ENCODE measurements at regions not wholly inside any gene's neighbourhood (a gene's known extent, or its start where the extent isn't known, plus 50 kb on each side); places are given as distances from the start of the nearest gene placed in this dataset.

- no peak for ATAC-seq
- TF ChIP-seq SNAI2 (CRISPR knock-in tag; IDR thresholded peaks at IDR 0.05) = no peak
- no peak for TF ChIP-seq POU6F1 (CRISPR knock-in tag; IDR thresholded peaks at IDR 0.05; ENCODE audit: borderline replicate concordance, low read depth)
- TF ChIP-seq OSR1 (CRISPR knock-in tag; IDR thresholded peaks at IDR 0.05) = no peak
- TF ChIP-seq GLIS3 (CRISPR knock-in tag; IDR thresholded peaks at IDR 0.05) = no peak
- TF ChIP-seq RARB (CRISPR knock-in tag; IDR thresholded peaks at IDR 0.05) = no peak
- TF ChIP-seq ISL1 (CRISPR knock-in tag; IDR thresholded peaks at IDR 0.05) = no peak
- no peak for TF ChIP-seq CSDC2 (CRISPR knock-in tag; IDR thresholded peaks at IDR 0.05)
- TF ChIP-seq PATZ1 (CRISPR knock-in tag; IDR thresholded peaks at IDR 0.05; ENCODE audit: borderline replicate concordance) = no peak
- TF ChIP-seq ZNF565 (CRISPR knock-in tag; conservative IDR thresholded peaks at IDR 0.05; ENCODE audit: low read depth) = no peak
- TF ChIP-seq ZC3H10 (CRISPR knock-in tag; IDR thresholded peaks at IDR 0.05) = no peak
- no peak for TF ChIP-seq ARNTL (CRISPR knock-in tag; IDR thresholded peaks at IDR 0.05; ENCODE audit: borderline replicate concordance, low read depth)
- TF ChIP-seq ZNF70 (CRISPR knock-in tag; IDR thresholded peaks at IDR 0.05) = no peak
- no peak for TF ChIP-seq CSRNP3 (CRISPR knock-in tag; IDR thresholded peaks at IDR 0.05)
- no peak for TF ChIP-seq TOX (CRISPR knock-in tag; IDR thresholded peaks at IDR 0.05; ENCODE audit: borderline replicate concordance)
- TF ChIP-seq ZNF8 (CRISPR knock-in tag; IDR thresholded peaks at IDR 0.05) = no peak
Observed at GRCh38 chr1:199121047-199121446, 482.2 kb downstream of the PTPRC start.

- peak; percentile 45; the same call in 2 of the 3 replicates for ATAC-seq
- TF ChIP-seq ZFP30 (CRISPR knock-in tag; IDR thresholded peaks at IDR 0.05) (no peak), RARB (CRISPR knock-in tag; IDR thresholded peaks at IDR 0.05) (no peak)
Observed at GRCh38 chr1:199122085-199122484, 483.2 kb downstream of the PTPRC start.

GRCh38 chr1:199122532-199123311, 483.9 kb downstream of the PTPRC start:
- ATAC-seq = peak; percentile 92
- TF ChIP-seq TCF4 (CRISPR knock-in tag; IDR thresholded peaks at IDR 0.05; ENCODE audit: borderline replicate concordance) (no peak), BACH2 (CRISPR knock-in tag; IDR thresholded peaks at IDR 0.05; ENCODE audit: borderline replicate concordance) (no peak), ZNF70 (CRISPR knock-in tag; IDR thresholded peaks at IDR 0.05) (no peak), SNAI2 (CRISPR knock-in tag; IDR thresholded peaks at IDR 0.05) (no peak), ZFP30 (CRISPR knock-in tag; IDR thresholded peaks at IDR 0.05) (no peak), CSRNP3 (CRISPR knock-in tag; IDR thresholded peaks at IDR 0.05) (no peak), TSHZ2 (CRISPR knock-in tag; IDR thresholded peaks at IDR 0.05) (no peak), PATZ1 (CRISPR knock-in tag; IDR thresholded peaks at IDR 0.05; ENCODE audit: borderline replicate concordance) (peak; percentile 91), ESRRG (CRISPR knock-in tag; IDR thresholded peaks at IDR 0.05) (no peak), ZNF565 (CRISPR knock-in tag; conservative IDR thresholded peaks at IDR 0.05; ENCODE audit: low read depth) (no peak), CSDC2 (CRISPR knock-in tag; IDR thresholded peaks at IDR 0.05) (no peak), ZC3H10 (CRISPR knock-in tag; IDR thresholded peaks at IDR 0.05) (peak; percentile 95), ZFP3 (CRISPR knock-in tag; IDR thresholded peaks at IDR 0.05) (no peak), TOX (CRISPR knock-in tag; IDR thresholded peaks at IDR 0.05; ENCODE audit: borderline replicate concordance) (0 out of 2 replicates have a peak, but pooled peaks have one; percentile 10), CREB5 (CRISPR knock-in tag; IDR thresholded peaks at IDR 0.05; ENCODE audit: low read depth) (no peak), ZNF8 (CRISPR knock-in tag; IDR thresholded peaks at IDR 0.05) (no peak), ISL1 (CRISPR knock-in tag; IDR thresholded peaks at IDR 0.05) (peak; percentile 92), RARB (CRISPR knock-in tag; IDR thresholded peaks at IDR 0.05) (no peak)
